NCI-H446 (cell line): ENCODE measurements at regions not wholly inside any gene's neighbourhood (a gene's known extent, or its start where the extent isn't known, plus 50 kb on each side); places are given as distances from the start of the nearest gene placed in this dataset.

Source experiments
- DNase-seq, 2 experiments: peaks; one replicate each; lab custom pipeline; 2025; lab: John Stamatoyannopoulos, UW

DNA sequence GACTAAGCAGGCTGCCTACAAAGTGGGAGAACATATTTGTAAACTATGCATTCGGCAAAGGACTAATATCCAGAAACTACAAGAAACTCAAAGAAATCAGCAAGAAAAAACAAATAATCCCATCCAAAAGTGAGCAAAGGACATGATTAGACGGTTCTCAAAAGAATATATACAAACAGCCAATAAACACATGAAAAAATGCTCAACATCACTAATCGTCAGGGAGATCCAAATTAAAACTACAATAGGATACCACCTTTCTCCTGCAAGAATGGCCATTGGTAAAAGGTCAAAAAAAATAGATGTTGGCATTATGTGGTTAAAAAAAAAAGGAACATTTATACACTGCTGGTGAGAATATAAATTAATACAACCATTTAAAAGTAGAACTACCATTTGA, 259.6 kb upstream of the SLITRK3 start:
- DNase-seq = no peak

DNA sequence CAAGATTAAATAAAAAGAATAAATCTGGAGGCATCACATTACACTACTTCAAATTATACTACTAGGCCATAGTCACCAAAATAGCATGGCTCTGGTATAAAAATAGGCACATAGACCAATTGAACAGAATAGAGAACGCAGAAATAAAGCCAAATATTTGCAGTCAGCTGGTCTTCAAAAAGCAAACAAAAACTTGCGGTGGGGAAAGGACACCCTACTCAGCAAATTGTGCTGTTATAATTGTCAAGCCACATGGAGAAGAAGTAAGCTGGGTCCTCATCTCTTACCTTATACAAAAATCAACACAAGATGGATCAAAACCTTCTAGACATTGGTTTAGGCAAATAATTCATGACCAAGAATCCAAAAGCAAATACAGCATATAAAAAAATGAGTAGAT, 259.2 kb upstream of the SLITRK3 start:
- no peak for DNase-seq

DNA sequence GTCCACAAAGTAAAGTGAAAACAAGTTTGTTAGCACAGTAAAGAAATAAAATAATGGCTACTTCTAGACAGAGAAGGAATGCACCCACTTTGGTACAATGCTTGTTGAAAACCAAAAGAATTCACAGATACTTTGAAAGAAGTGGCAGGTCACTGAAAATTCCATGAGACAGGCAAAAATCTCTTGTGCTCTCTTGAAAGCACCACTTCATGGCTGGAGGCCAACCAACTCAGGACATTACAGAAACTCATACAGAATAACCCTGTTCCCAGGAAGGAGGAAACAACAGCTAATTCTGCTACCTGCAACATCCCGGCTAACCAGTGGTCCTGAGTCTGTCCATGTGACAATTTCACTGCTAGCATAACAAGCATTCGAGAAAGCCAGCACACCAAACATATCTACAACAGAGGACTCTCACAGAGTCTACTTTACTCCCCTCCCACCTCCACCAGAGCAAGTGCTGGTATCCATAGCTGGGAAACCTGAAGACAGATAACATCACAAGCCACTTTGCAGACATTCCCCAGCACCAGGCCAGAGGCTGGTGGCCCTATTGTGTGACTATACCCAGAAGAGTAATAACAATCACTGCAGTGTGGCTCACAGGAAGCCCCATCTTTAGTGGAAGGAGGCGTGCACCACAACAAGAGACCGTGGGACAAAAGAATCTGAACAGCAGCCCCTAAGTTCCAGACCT, 255.3 kb upstream of the SLITRK3 start:
- DNase-seq = no peak

DNA sequence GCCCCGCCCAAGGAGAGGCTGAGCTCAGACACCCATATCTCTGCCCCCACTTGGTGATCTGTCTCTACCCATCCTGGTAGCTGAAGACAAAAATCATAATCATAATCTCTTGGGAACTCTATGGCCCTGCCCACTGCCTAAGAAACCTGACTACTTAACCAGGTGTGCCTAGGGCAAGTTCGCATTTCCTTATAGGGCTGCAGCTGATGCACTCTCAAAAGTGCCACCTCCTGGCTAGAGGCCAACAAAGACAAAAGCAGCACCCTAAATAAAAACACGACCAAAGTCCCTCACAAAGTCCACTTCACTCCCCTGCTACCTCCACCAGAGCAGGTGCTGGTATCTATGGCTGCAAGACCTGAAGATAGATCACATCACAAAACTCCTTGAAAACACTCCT, 250.4 kb upstream of the SLITRK3 start:
- DNase-seq = no peak

DNA sequence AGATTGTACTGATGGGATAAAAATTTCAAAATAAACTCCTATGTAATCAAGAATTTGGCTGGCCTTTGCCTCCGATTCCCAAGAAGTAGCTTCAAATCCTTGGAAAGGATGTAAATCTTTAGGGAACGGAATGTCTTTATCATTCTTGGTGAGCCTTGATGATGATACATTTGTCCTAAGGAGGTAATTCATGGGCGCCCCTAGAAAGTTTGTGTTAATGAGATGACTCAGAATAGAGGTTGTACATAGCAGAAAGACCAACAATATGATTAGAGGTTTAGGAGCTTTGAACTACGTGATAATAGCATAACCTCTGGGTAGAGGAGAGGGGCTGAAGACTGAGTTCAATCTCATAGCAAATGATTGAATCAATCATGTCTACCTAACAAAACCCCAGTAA, 248.6 kb upstream of the SLITRK3 start:
- DNase-seq = no peak

DNA sequence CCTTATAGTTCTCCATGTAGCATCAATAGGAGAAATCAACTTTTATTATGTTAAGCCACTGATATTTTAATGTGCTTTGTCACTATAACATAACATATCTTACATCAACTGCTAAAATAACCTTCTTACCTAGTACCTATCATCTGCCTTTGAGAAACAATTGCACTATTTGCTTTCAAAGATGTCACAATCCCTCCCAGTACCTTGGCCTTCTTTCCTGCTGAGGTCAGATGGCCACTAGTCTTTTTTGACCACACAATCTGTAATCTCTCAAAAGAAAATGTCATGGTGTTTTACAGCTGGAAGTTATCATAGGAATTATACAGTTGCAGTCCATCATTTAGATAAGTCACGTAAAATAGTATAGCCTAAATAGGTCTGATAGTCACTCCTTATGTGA, 247.5 kb upstream of the SLITRK3 start:
- DNase-seq = no peak

DNA sequence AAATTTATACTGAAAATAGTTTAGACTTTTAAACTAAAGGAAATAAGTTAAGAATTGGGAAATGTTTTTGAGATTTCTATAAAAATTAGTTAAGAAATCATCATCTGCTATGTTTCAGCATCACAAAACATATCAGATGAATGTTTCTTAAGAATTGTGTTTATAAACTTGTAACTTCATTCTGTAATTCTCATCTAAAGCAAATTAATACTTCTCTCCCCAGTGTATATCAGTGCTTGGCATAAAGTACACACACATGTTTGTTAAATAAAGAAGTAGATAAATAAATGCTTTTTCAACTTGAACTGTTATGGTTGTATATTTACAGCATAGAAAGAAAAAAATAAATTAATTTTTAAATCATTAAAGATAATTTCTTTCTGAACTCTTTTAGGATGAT, 245.9 kb upstream of the SLITRK3 start:
- no peak for DNase-seq

DNA sequence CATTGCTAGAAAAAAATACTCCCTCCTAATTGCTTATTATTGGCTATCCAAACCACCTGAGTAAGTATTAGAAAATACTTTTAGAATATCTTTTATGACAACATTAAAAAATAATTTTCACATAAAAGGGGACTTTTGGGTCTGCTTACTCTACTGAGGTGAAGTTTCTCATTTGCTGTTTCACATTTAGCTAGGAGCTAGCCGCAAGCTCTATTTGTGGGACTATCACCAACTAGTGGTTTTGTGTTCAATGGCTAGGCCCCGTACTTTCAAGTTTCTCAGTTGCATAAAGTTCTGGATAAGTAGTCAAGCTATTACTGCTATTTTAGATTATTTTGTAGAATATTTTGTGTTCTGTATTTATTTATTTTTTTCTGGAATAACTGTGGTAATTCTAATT, 244.2 kb upstream of the SLITRK3 start:
- no peak for DNase-seq

DNA sequence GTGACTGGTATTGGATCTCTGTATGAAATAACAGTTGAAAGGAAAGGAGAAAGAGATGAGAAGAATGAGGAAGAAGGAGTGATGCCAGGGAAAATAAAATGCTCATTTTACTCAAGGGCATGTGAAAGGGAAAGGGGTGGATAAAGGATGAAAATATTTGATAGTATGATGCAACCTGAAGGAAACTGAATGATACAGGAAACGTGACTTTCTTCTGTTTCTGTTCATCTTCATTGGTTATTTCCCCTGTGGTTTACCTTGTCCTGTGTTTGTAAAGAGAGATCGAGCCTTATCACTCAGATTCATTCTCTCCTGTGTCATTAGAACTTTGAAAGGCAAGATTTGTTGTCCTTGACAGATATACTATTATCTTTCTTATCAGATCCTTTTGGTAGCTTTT, 243.6 kb upstream of the SLITRK3 start:
- DNase-seq = no peak

DNA sequence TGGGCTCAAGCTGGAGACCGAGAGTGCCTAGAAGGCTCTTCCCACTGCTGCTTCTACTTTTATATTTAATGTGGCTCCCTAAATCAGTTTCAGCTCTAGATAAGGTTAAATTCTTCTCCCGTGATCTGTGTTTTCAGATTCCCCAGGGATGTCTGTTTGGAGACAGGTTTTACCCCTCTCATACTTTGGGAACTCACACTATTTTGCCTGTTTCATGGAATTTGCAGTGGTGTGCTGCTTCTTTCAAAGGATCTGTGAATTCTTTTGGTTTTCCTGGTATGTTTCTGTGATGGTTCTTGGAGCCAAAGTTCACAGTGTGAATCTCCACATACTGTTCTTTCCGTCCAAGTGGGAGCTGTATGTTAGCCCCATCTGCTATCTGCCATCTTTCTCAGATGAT, 238.3 kb upstream of the SLITRK3 start:
- no peak for DNase-seq

DNA sequence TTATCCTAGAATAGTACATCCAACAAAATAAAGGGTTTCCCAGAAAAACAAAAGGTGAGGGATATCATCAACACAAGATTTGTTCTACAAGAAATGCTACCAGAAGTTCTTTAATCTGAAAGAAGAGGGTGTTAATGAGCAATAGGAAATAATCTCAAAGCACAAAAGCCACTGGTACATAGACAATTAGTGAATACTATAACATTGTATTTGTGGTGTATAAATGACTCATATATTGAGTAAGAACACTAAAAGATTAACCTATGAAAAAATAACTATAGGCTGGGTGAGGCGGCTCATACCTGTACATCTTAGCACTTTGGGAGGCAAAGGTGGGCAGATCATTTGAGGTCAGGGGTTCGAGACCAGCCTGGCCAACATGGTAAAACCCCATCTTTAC, 210.2 kb upstream of the SLITRK3 start:
- no peak for DNase-seq

DNA sequence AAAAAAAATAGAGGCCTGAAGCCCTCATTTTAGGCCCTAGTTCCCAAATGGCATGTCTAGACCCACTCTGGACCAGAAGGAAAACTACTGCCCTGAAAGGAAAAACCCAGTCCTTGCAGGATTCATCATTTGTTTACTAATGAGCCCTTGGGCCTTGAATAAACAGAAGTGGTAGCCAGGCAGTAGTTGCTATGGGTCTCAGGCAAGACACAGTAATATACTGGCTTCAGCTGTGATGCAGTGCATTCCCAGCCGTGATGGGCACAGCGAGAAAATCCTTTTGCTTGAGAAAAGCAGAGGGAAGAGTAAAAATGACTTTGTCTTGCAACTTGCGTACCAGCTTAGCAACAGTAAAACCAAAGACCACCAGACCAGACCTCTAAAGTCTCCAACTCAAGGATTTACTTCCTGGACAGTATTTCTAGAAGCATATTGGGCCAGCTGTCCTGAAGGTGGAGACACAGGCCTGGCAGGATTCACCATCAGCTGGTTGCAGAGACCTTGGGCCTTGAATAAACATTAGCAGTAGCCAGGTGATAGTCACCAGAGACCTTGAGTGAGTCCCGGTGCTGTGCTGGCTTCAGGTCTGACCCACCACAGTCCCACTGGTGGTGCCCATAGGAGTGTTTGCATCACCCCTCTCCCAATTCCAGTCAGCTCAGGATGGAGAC, 208.3 kb upstream of the SLITRK3 start:
- DNase-seq = no peak

DNA sequence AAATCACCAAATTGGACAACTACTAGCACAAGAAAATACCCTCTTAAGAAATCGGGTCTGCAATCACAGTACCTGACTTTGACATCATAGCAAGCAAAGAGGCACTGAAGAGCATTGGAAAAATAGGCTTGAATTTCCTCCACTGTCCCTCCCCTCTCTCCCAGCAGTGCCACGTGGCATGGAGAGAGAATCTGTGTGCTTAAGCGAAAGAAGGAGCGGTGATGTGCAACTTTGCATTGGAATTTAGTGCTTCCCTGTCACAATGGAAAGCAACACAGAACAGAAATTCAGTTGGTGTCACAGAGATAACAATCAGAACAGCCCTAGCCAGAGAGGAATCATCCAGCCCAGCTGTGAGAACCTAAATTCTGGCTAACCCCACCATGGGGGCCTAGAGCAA, 207.5 kb upstream of the SLITRK3 start:
- no peak for DNase-seq

DNA sequence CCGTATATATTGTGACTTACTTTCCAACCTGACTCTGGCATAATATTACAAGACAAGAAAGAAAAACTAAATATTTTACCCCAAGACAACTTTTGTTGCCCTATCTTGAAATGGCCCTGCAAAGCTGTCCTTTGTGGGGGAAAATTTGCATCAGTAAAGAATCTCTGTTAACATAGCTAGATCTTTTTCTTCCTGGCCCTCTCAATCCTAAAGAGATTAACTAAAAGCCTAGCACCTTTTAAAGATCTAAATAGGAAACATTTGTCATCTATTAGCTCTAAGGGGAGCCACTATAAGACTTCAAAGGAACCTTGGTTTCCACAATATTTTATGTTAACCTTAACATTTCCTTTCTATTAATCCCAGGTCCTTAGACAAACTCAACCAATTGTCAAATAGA, 199.0 kb upstream of the SLITRK3 start:
- no peak for DNase-seq

DNA sequence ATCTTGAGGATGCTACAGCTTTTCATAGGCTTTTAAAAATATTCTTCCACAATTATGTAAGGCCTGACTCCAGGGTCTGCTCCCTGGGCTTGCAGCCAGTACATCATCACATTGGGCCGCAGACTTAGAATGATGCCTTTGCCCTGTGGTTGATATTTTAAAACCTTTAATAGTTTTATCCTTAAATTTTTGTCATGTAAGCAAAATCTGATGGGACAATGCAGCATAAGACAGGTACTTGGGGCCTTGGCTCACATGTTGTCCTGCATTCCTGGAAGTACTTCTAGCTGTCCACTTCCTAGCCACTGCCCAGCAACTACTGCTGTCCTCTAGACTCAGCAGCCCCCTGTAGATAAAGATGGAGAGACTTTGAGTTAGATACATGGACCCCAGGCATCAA, 197.3 kb upstream of the SLITRK3 start:
- no peak for DNase-seq

DNA sequence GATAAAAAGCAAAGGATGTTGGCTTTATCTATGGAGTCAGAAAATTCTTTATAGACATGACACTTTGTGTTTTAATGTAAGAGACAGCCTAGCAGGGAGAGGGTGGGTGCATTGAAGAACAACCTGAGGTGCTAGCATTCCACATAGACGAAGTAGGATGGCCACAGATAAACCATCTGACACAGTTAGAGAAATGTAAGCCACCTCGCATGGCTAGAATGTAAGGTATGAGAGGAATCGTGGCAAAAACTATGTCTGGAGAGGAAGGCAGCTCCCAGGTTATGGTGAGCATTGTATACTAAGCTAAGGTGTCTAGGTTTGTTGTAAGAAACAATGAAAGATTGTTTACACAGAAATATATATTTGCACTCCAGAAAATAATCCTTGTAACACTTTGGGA, 194.0 kb upstream of the SLITRK3 start:
- no peak for DNase-seq

DNA sequence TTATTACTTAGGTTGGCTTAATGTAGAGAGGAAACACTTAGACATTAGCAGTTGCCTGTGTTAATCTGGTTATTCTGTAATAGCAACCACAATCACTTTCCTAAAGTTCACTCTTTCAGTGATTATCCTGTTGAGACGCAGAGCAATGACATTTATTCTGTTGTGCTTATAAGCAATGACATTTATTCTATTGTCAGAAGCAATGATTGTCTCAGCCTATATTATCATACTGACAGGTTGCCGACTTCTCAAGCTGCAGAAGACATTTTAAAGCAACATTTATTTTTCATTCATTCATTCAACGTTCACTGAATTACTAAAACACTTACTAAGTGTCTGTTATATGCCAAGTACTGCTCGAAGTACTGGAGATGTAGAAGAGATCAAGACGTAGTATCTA, 193.5 kb upstream of the SLITRK3 start:
- DNase-seq = no peak

DNA sequence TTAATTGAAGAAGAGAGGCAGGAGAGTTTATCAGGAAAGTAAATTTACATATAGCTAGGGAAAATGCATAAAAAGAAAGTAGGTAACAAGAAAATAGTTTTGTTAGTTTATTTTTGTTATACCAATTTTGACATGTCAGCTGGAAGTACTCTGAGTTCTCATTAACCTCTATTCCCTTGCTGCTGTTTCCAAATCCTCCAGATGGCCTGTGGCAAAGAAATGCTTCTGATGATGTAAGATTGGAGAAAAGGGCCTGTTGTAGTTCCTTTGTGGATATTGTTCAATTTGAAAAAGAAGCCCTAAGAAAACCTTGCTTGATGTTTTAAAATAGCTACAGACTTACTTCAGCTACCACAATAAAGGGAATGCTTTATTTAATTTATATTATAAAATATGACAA, 192.9 kb upstream of the SLITRK3 start:
- peak in 1 of 2 experiments; percentile 60 for DNase-seq

DNA sequence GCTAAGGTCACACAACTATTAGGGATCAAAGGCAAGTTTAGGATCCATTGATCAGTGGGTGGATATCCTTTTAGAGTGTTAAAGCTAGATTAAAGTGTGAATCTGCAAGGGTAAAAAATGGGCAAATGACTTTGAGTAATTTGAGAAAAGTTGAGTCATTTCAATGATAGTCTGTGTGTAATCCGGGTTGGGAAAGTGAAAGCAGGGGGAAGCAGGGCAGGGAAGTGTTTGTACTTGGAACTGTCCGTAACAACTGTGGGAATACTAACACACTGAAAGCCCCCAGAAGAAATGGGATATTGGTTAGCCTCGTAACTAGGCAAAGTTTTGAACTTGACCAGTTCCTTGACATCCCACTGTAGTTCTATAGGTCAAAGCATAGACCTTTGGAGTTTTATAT, 187.2 kb upstream of the SLITRK3 start:
- no peak for DNase-seq

DNA sequence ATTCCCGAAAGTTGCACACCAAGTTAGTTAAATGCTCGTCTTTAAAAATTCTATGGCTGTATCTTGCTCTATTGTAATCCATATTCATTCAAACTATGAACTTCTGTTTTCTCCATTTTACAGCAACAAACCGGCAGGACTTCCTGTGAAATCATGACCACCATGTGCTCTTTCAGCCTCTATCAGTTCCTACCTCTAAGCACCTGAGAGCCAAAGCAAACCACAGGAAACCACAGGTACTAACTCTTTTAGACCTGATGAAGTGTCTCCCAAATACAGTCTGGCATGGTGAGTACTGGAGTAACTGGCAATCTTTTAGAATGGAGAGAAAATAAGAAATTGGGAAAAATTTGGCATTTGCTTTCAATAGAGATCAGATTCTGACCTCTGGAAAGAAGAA, 186.5 kb upstream of the SLITRK3 start:
- no peak for DNase-seq

DNA sequence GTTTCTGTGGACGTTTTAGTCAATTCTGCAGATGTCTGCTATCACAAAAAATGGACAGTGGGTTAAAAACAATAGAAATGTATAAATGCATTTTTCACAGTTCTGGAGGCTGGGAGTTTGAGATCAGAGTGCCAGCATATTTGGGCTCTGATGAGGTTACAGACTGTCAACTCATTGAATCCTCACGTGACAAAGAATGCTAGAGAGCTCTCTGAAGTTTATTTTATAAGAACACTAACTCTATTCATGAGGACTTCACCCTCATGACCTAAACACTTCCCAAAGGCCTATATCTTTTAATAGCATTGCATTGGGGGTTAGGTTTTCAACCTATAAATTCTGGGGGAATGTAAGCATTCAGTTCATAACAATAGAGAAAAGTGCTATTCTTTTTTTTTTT, 182.6 kb upstream of the SLITRK3 start:
- no peak for DNase-seq

DNA sequence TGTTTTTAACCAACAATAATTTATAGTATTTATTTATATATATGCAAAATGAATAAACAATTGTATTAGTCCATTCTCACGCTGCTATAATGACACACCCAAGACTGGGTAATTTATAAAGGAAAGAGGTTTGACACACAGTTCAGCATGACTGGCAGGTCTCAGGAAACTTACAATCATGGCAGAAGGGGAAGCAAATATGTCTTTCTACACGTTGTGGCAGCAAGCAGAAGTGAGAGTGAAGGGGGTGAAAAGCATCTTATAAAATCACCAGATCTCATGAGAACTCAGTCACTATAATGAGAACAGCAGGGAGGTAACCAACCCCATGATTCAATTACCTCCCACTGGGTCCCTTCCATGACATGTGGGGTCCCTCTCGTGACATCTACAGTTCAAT, 162.8 kb upstream of the SLITRK3 start:
- DNase-seq = no peak

DNA sequence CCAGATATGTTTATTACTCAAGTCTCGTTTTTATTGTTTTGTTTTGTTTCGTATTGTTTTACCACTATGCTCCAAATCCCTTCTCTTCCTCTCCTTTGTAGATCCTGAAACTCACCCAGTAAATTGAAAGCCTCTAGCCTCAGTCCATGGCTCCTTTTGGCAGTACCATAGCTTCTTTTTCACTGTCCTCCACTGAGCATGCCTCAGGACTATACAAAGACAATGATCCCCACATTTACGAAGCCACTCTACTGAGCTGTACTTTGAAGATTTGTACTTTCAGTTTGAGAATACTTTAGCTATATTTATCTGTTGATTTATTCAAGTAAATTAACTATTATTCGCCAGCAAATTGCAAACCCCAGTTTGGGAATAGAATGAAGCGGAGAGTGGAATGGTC, 159.1 kb upstream of the SLITRK3 start:
- no peak for DNase-seq

DNA sequence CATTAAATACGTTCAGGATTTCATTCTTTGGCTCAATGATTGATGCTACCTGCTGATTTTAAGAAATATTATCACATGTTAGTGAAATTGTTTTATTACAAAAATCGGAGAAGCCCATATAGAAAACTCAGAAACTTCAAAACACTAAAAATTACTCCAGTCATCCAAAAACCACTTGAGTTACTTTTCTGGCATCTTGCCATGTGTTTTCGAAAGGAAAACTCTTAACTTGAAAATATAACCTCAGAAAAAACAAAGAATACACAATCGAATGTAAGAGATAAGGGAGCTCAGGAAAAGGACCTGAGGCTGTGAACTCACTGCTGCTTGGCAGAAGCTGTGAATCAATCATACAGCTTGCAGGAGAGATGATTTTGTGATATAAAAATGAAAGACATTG, 151.3 kb upstream of the SLITRK3 start:
- peak in 1 of 2 experiments; percentile 28 for DNase-seq
